GM21367 (cell line): ENCODE measurements at regions not wholly inside any gene's neighbourhood (a gene's known extent, or its start where the extent isn't known, plus 50 kb on each side); places are given as distances from the start of the nearest gene placed in this dataset.

Experiments used
- ATAC-seq: cut with Tn5 transposase; IDR thresholded peaks from one replicate; pipeline ENCODE4 v1.9.1; 2021; ENCODE audit not compliant: unreplicated experiment

- ATAC-seq = no peak
These were observed 51.6 kb upstream of the PRDM8 start for GRCh38 chr4:80145739-80146138.

DNA sequence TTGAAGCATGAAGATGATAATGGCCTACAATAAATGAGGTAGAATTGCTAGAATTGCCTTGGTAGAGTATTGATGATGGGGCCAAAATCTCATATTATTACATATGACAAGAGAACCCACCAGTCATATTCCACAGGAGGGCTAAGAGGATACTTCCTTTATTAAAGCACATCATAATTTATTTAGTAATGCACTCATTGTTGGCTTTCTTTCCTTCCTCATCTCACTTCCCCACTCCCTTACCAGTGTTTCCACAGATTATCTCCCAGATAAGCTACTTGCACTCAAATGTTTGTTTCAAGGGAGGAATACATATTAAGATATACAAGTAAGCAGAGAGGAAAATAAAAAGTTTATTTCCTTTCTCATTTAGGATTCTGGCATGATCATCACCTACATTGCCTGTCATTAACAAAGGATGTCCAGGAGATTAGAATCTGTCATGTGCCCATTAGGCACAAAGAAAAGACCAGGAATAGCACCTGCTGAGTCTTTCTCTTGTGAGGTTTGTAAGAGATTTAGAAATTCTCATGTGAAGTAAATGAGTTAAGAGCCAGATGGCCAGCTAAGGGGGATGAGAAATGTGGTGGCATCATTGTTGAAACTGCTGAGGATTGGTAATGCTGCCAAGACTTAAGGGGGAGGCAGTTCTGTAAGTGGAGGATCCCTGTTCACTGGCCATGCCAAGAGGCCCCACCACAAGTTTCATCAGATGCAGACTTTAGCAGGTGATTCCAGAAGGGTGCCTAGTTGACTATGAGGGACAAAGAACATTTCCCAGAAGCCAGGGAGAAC lies 52.4 kb upstream of the PRDM8 start:
- ATAC-seq = no peak

DNA sequence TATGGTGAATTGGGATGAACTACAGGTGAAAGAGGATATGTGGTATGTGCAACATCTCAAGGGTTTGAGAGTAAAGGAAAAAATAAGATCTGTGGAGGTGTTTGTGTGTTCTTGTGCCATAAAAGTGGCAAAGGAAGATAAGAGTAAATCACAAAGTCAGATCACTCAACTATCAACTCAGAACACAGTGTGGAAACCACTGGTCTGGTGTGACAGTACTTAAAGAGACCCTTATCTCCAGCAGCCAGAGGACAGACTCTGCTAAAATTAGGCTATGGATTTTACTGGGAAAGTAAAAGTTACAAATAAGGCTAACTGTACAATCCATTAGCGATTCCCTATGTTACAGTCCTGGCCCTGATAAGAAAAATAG lies 54.0 kb upstream of the PRDM8 start:
- no peak for ATAC-seq

DNA sequence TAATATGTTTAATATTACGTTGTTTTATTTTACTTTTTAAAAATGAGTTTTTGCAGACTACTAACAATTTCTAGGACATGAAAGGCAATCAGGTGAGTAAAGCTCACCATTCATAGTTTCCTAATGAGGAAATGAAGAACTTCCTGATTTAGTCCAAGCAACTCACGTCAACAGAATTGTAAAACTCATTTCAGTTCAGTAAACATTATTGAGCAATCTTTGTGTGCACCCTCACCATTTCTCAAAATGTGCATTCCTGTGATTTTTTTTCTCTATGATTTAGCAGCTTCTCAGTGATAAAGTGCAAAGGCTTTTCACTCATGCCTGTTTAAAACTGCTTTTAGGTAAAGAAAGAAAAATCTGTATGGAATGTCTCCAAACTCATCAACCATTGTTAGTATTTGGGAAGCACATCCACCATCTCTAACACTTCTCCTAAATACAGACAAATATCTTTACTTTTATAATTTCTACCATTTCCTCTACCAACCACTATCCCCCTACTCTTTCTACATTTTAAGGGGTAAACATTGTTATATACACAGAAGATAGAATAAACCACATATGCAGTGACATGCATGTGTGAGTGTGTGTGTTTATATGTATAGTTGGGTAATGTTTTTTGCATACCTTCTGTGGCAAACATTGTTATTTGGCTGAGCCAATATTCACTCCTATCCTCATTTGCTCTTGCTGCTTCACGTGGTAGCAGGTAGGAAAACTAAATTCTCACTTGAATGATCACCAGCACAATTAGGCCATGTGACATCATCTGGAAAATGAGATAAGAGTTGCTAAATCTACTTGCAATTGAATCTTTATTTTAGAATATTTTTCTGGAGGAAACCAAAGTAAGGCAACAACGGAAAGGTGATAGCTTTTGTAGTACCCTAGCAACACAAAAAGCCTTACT lies 54.7 kb upstream of the PRDM8 start:
- no peak for ATAC-seq

- ATAC-seq = no peak
These were observed 55.8 kb upstream of the PRDM8 start for GRCh38 chr4:80141543-80141942.

DNA sequence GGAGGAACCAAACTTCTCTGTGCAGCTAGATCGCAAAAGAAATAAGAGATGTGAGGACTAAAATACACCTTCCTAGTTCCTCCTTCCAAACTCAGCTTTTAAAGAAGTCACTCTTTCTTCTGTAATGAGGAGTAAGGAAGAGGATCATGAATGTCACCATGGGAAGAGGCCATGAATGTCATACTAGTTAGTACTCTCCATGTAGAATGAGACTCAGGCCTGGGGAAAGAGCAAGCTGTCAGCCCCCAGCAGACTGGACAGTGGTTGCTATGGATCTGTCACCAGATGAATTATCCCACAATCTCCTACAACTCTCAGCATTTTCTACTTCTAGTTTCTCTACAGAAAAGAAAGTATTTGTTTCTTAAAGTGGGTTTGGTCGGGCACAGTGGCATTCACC lies 57.1 kb upstream of the PRDM8 start:
- ATAC-seq = no peak

GRCh38 chr4:80139671-80140070 lies 57.6 kb upstream of the PRDM8 start:
- no peak for ATAC-seq

DNA sequence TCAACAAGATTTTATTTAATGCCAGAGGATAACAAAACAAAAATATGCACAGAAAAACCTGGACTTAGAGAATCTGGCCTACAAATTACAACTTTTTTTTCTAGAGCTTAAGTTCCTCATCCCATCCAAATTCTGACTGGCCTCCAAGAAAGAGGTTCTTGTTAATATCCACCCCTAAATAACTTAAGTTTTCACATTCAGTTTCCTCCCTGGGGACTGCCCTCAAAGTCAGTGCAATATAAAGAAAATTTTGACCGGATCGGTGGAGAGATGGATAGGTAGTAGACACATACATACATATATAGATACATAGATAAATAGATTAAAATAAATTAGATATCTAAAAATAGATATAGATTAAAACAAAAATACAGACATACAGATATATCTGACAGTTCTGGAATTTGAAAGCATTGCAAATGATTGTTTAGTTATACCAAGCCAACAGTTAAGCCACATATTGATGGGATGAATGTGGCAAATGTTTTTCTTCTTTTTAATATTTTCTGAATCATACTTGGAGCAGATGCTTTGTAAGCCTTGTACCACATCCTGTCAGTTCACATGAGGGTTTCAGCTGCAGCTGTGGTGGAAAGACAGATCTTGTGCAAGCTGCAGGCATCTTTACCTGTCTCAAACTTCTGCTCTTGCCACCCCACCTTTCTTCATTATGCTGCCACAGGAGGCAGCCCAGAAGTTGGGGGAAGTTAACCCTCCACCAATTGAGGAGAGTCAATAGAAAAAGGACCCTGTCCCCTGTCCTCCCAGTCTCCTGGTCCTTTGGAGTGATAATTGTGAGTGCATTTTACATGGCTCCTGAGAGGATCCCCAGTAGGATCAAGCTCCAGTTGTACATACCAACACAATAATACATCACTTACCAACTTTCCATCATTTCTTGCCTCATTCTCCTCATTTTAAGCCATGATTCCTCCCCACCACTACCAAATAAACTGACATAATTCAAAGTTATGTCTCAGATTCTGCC lies 58.5 kb upstream of the PRDM8 start:
- peak; percentile 95 for ATAC-seq

DNA sequence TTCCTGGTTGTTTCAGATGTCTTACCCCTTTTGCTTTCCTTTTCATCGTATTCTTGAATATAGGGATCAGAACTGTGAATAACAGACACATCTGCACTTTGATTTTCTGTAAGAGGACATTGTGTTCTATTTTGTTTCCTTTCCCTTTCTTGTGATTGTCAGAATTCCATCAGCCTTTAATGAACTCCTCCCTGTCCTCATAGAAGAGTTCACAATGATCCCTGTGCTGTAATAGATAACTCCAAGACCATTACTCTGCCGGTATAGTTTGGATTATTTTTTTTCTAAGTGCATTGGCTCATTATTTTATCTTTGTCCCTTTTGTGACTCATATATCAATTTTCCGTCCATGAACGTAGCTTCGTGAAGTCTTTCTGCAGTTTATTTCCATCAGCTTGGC lies 59.7 kb upstream of the PRDM8 start:
- ATAC-seq = no peak

DNA sequence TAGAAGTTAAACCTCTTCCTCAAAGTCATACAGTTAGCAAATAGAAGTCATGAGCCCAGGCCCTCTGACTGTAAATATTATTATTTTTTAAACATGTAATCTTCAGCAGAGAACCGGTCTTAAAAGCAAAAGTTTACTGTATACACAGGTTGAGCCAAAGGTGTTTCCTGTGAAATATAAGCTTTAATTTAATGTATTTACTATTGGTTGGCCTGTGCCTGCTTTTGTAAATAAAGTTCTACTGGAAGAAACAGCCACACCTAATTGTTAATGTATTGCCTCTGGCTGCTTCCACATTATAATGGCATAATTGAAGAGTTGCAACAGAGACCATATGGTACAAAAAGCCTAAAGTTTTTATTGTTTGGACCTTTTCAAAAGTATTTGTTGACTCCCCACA lies 61.0 kb upstream of the PRDM8 start:
- no peak for ATAC-seq

GRCh38 chr4:80135702-80136058 lies 61.6 kb upstream of the PRDM8 start:
- no peak for ATAC-seq

DNA sequence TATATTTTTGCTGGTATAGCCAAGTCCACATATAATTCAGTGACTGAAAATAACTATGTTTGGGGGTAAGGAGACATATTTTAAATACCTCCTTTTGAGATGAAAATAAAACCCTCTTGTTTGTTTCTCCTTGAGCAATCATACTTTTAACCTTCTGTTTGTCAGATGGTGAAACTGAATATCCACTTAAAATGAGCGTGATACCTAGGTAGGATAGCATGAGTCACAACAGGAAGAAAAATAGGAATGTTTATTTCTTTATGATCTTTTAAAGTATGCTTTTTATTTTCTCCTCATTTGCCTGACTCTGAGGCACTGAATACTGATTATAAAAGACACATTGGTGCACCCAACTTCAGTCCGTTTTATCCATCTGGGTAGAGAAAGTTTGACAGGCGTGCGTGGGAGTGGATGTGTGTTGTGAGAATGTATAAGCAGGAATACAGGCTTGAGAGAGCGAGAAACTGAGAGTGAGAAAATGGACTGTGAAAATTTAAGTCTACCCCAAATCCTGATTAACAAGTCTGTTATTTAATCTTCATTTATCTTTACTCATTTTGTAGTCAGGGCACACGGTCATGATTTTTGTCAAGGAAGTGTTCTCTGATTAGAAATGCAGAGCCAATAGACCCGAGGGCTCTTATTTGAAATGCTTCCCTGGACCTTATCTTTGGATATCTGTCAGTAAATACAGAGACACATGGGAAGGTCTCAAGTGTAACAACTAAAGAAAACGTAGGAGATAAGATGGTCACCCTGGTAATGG lies 62.1 kb upstream of the ANTXR2 start:
- ATAC-seq = no peak

GRCh38 chr4:80133240-80133783 lies 60.3 kb upstream of the ANTXR2 start:
- no peak for ATAC-seq

DNA sequence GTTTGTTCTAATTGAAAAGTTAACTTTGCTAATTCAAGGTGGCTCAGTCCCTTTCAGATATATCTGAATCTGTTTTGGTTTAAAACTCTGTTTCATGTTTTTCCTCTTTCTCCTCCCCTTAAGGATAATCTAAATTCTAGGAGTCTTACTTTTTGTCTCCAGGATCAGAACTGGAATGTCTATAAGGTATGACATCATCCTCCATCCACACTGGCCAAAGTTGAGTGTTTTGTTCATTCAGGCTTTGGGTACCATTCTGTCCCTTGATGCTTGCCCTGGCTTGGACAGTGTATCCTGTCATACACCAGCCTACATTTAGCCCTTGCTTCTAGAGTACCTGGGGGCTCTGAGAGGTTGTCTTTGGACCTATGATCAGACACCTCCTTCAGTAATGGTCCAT lies 56.8 kb upstream of the ANTXR2 start:
- no peak for ATAC-seq

- no peak for ATAC-seq
These were observed 55.9 kb upstream of the ANTXR2 start for GRCh38 chr4:80128941-80129340.

DNA sequence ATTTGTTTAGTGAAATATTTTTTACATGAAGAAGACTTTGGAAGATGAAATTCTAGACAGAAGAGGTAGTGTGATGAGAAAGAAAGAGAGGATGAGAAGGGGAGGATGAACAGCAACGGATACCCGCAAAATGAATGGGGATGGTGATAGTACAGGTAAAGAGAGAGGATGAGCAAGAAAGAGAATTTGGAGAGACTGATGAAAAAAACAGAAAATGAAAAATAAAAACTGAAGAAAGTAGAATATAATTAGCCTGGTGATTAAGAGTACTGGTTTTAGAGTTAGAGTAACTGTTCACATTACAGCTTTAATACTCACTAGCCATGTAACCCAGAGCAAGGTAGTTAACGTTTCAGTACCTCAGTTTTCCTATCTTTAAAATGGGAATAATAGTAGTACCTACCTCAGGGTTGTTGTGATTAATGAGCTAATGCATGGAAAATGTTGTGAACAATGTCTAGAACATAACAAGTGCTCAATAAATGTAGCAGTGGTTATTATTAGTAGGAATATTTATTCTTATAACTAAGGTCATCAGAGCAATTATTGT lies 54.9 kb upstream of the ANTXR2 start:
- ATAC-seq = no peak

GRCh38 chr4:80126435-80126834 lies 53.4 kb upstream of the ANTXR2 start:
- no peak for ATAC-seq

- ATAC-seq = peak; percentile 67
These were observed 52.5 kb upstream of the ANTXR2 start for GRCh38 chr4:80125252-80126177.
